ENCODE measurements at regions not wholly inside any gene's neighbourhood (a gene's known extent, or its start where the extent isn't known, plus 50 kb on each side); places are given as distances from the start of the nearest gene placed in this dataset.
"Not testable (repeated sequence)": the region's sequence is repeated elsewhere in the genome, so short reads cannot be mapped to it uniquely, and the experiment has no call there.

- Mint-ChIP-seq H3K4me1 (no peaks in the 10 kb centered on the region), H3K9me3 (peaks cover 0 to 2% (median 0%) of the 10 kb centered on the region in 9 donors), H3K27me3 (peaks cover 2 to 18% (median 16%) of the 10 kb centered on the region in 5 donors), H3K4me3 (no peak overlapping the region), H3K27ac (no peak overlapping the region), H3K36me3 (no peaks in the 10 kb centered on the region)
- ATAC-seq (no peak), DNase-seq (no peak)
- POLR2A ChIA-PET = no interaction called here
Observed at GRCh38 chr6:125444006-125444923, 142.5 kb upstream of the HDDC2 start.

GRCh38 chr6:125445054-125445453, 143.3 kb upstream of the HDDC2 start:
- POLR2A ChIA-PET = no interaction called here
- ATAC-seq (no peak), DNase-seq (no peak)
- no peak overlapping the region for H3K27ac Mint-ChIP-seq
- H3K27me3 Mint-ChIP-seq = peaks cover 2 to 22% (median 16%) of the 10 kb centered on the region in 5 donors
- H3K9me3 Mint-ChIP-seq = peaks cover 0 to 2% (median 0%) of the 10 kb centered on the region in 9 donors
- no peaks in the 10 kb centered on the region for H3K4me1 Mint-ChIP-seq
- no peaks in the 10 kb centered on the region for H3K36me3 Mint-ChIP-seq
- no peak overlapping the region for H3K4me3 Mint-ChIP-seq

- DNase-seq (no peak), ATAC-seq (no peak)
- H3K9me3 Mint-ChIP-seq = peaks cover 0 to 2% (median 0%) of the 10 kb centered on the region in 9 donors
- H3K36me3 Mint-ChIP-seq = no peaks in the 10 kb centered on the region
- H3K4me1 Mint-ChIP-seq = no peaks in the 10 kb centered on the region
- no peak overlapping the region for H3K27ac Mint-ChIP-seq
- POLR2A ChIA-PET = no interaction called here
- peaks cover 5 to 32% (median 16%) of the 10 kb centered on the region in 5 donors for H3K27me3 Mint-ChIP-seq
- H3K4me3 Mint-ChIP-seq = no peak overlapping the region
Observed at GRCh38 chr6:125446011-125446410, 144.2 kb upstream of the HDDC2 start.

- ATAC-seq = no peak
- POLR2A ChIA-PET = no interaction called here
- Mint-ChIP-seq H3K9me3 (peaks cover 0 to 15% (median 4%) of the 10 kb centered on the region in 9 donors), H3K36me3 (peaks cover 0 to 2% (median 0%) of the 10 kb centered on the region in 3 donors), H3K4me3 (no peak overlapping the region), H3K27me3 (peaks cover under 1 to 21% (median 6%) of the 10 kb centered on the region in 5 donors), H3K27ac (no peak overlapping the region), H3K4me1 (no peaks in the 10 kb centered on the region)
- no peak for DNase-seq
Observed at GRCh38 chr6:125451750-125452149, 150.0 kb upstream of the HDDC2 start.

- Mint-ChIP-seq H3K27ac (no peak overlapping the region), H3K27me3 (peaks cover 1 to 28% (median 3%) of the 10 kb centered on the region in 5 donors)
- POLR2A ChIA-PET = no interaction called here
Observed at GRCh38 chr6:125453516-125453915, 151.7 kb upstream of the HDDC2 start.

GRCh38 chr6:125454351-125454750, 152.6 kb upstream of the HDDC2 start:
- Mint-ChIP-seq H3K36me3 (peaks cover 0 to 16% (median 5%) of the 10 kb centered on the region in 3 donors), H3K4me3 (no peak overlapping the region)

More at GRCh38 chr6:125453516-125453915, 151.7 kb upstream of the HDDC2 start:
- ATAC-seq = no peak
- H3K9me3 Mint-ChIP-seq = peaks cover 0 to 24% (median 14%) of the 10 kb centered on the region in 9 donors
- no peak overlapping the region for H3K4me3 Mint-ChIP-seq
- H3K36me3 Mint-ChIP-seq = peaks cover 0 to 8% (median 5%) of the 10 kb centered on the region in 3 donors
- no peaks in the 10 kb centered on the region for H3K4me1 Mint-ChIP-seq
- no peak for DNase-seq

GRCh38 chr6:125458493-125458892, 156.7 kb upstream of the HDDC2 start:
- H3K4me3 Mint-ChIP-seq, H3K4me1 Mint-ChIP-seq, POLR2A ChIA-PET, ATAC-seq, H3K27ac Mint-ChIP-seq, DNase-seq: not testable (repeated sequence)
- H3K9me3 Mint-ChIP-seq = peaks cover 0 to 27% (median 15%) of the 10 kb centered on the region in 9 donors
- peaks cover 0 to 15% (median 1%) of the 10 kb centered on the region in 5 donors for H3K27me3 Mint-ChIP-seq
- peaks cover 0 to 16% (median 5%) of the 10 kb centered on the region in 3 donors for H3K36me3 Mint-ChIP-seq

More at GRCh38 chr6:125454351-125454750, 152.6 kb upstream of the HDDC2 start:
- Mint-ChIP-seq H3K27me3 (peaks cover 1 to 32% (median 3%) of the 10 kb centered on the region in 5 donors), H3K9me3 (peaks cover 0 to 32% (median 17%) of the 10 kb centered on the region in 9 donors), H3K4me1 (no peaks in the 10 kb centered on the region), H3K27ac (no peak overlapping the region)
- no peak for ATAC-seq
- POLR2A ChIA-PET = no interaction called here
- no peak for DNase-seq

- H3K9me3 Mint-ChIP-seq = peaks cover 0 to 23% (median 6%) of the 10 kb centered on the region in 9 donors
Observed at GRCh38 chr6:125465332-125465731, 163.6 kb upstream of the HDDC2 start.

GRCh38 chr6:125469915-125470314, 168.1 kb upstream of the HDDC2 start:
- DNase-seq (no peak), ATAC-seq (no peak)
- H3K4me3 Mint-ChIP-seq = no peak overlapping the region
- H3K9me3 Mint-ChIP-seq = peaks cover 0 to 17% (median 4%) of the 10 kb centered on the region in 9 donors
- H3K27ac Mint-ChIP-seq = no peak overlapping the region
- peaks cover 0 to 5% (median 0%) of the 10 kb centered on the region in 3 donors for H3K36me3 Mint-ChIP-seq
- POLR2A ChIA-PET = no interaction called here
- H3K27me3 Mint-ChIP-seq = peaks cover 5 to 53% (median 9%) of the 10 kb centered on the region in 5 donors
- no peaks in the 10 kb centered on the region for H3K4me1 Mint-ChIP-seq

More at GRCh38 chr6:125465332-125465731, 163.6 kb upstream of the HDDC2 start:
- DNase-seq, POLR2A ChIA-PET, H3K36me3 Mint-ChIP-seq, H3K27ac Mint-ChIP-seq, H3K4me3 Mint-ChIP-seq, ATAC-seq, H3K4me1 Mint-ChIP-seq: not testable (repeated sequence)
- H3K27me3 Mint-ChIP-seq = peaks cover 4 to 45% (median 8%) of the 10 kb centered on the region in 5 donors

GRCh38 chr6:125471667-125472066, 169.9 kb upstream of the HDDC2 start:
- Mint-ChIP-seq H3K9me3 (peaks cover 0 to 4% (median 0%) of the 10 kb centered on the region in 9 donors), H3K4me1 (no peaks in the 10 kb centered on the region), H3K36me3 (peaks cover 0 to 4% (median 0%) of the 10 kb centered on the region in 3 donors), H3K27me3 (peaks cover 2 to 45% (median 7%) of the 10 kb centered on the region in 5 donors), H3K4me3 (no peak overlapping the region), H3K27ac (no peak overlapping the region)
- DNase-seq = no peak
- no peak for ATAC-seq
- POLR2A ChIA-PET = no interaction called here

- POLR2A ChIA-PET = no interaction called here
- no peak overlapping the region for H3K4me3 Mint-ChIP-seq
- H3K27me3 Mint-ChIP-seq = peaks cover 2 to 28% (median 5%) of the 10 kb centered on the region in 5 donors
- DNase-seq (no peak), ATAC-seq (no peak)
- H3K27ac Mint-ChIP-seq = no peak overlapping the region
- H3K9me3 Mint-ChIP-seq = peaks cover 0 to 3% (median 0%) of the 10 kb centered on the region in 9 donors
- no peaks in the 10 kb centered on the region for H3K4me1 Mint-ChIP-seq
- H3K36me3 Mint-ChIP-seq = peaks cover 0 to 4% (median 0%) of the 10 kb centered on the region in 3 donors
Observed at GRCh38 chr6:125474061-125474460, 172.3 kb upstream of the HDDC2 start.

GRCh38 chr6:125477156-125477555, 175.4 kb upstream of the HDDC2 start:
- Mint-ChIP-seq H3K4me3 (no peak overlapping the region), H3K36me3 (no peaks in the 10 kb centered on the region), H3K4me1 (no peaks in the 10 kb centered on the region), H3K27ac (no peak overlapping the region), H3K9me3 (no peaks in the 10 kb centered on the region), H3K27me3 (peaks cover 0 to 5% (median 2%) of the 10 kb centered on the region in 5 donors)
- POLR2A ChIA-PET = no interaction called here
- ATAC-seq (no peak), DNase-seq (no peak)

- POLR2A ChIA-PET = no interaction called here
- no peaks in the 10 kb centered on the region for H3K9me3 Mint-ChIP-seq
- H3K4me1 Mint-ChIP-seq = no peaks in the 10 kb centered on the region
- ATAC-seq (no peak), DNase-seq (no peak)
- H3K36me3 Mint-ChIP-seq = no peaks in the 10 kb centered on the region
- no peak overlapping the region for H3K4me3 Mint-ChIP-seq
- peaks cover 0 to 12% (median 2%) of the 10 kb centered on the region in 5 donors for H3K27me3 Mint-ChIP-seq
- H3K27ac Mint-ChIP-seq = no peak overlapping the region
Observed at GRCh38 chr6:125477844-125478243, 176.1 kb upstream of the HDDC2 start.

Data from naive thymus-derived CD8-positive, alpha-beta T cell (primary cell).